COLO668 (cell line): ENCODE measurements at regions not wholly inside any gene's neighbourhood (a gene's known extent, or its start where the extent isn't known, plus 50 kb on each side); places are given as distances from the start of the nearest gene placed in this dataset.
"Not testable (repeated sequence)": the region's sequence is repeated elsewhere in the genome, so short reads cannot be mapped to it uniquely, and the experiment has no call there.

Experiments used
- DNase-seq: peaks from one replicate; lab custom pipeline; 2025; ENCODE audit not compliant: unreplicated experiment; lab: John Stamatoyannopoulos, UW

- DNase-seq: not testable (repeated sequence)
These were observed 52.7 kb upstream of the TSC22D1 start for GRCh38 chr13:44628826-44629225.

GRCh38 chr13:44627441-44627840 is 51.3 kb upstream of the TSC22D1 start:
- DNase-seq: no peak

GRCh38 chr13:44626176-44626575 is 50.0 kb upstream of the TSC22D1 start:
- DNase-seq: no peak
